ENCODE measurements at regions not wholly inside any gene's neighbourhood (a gene's known extent, or its start where the extent isn't known, plus 50 kb on each side); places are given as distances from the start of the nearest gene placed in this dataset.

DNA sequence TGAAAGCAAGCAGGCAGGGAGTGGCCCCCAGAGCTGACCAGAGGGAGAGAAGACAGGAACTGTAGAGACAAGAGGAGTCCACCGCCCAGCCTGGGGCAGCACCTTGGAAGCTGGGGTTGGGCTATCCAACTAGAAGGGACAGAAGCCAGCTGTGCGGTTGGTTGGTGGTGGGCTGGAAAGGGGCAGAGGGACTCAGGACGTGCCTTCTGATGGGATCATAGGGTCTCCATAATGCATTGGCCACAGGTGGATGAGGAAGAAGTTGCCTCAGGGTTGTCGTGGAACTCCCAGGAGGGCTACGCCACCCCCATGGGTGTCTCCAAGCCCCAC is 114.0 kb upstream of the RET start:
- H3K4me2 ChIP-seq (ENCODE audit: insufficient read depth, low read length), result no peak overlapping the region
- DNase-seq (ENCODE audit: insufficient read length, low spot score, missing footprints), result peak; percentile 6
- no peaks in the 10 kb centered on the region for H3K36me3 ChIP-seq (ENCODE audit: insufficient read depth, low read length)
- TF ChIP-seq, protein P1, sequence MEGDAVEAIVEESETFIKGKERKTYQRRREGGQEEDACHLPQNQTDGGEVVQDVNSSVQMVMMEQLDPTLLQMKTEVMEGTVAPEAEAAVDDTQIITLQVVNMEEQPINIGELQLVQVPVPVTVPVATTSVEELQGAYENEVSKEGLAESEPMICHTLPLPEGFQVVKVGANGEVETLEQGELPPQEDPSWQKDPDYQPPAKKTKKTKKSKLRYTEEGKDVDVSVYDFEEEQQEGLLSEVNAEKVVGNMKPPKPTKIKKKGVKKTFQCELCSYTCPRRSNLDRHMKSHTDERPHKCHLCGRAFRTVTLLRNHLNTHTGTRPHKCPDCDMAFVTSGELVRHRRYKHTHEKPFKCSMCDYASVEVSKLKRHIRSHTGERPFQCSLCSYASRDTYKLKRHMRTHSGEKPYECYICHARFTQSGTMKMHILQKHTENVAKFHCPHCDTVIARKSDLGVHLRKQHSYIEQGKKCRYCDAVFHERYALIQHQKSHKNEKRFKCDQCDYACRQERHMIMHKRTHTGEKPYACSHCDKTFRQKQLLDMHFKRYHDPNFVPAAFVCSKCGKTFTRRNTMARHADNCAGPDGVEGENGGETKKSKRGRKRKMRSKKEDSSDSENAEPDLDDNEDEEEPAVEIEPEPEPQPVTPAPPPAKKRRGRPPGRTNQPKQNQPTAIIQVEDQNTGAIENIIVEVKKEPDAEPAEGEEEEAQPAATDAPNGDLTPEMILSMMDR (IDR thresholded peaks at IDR 0.05; ENCODE audit: extremely low read depth, low read depth, low read length), result no peak
- H3K27me3 ChIP-seq (ENCODE audit: insufficient read depth, low read length), result no peaks in the 10 kb centered on the region
- no peak overlapping the region for H3K4me3 ChIP-seq (ENCODE audit: insufficient read depth, low read length)
- H4K20me1 ChIP-seq (ENCODE audit: insufficient read depth, low read length), result no peaks in the 10 kb centered on the region
- H3K9me3 ChIP-seq (ENCODE audit: low read depth, low read length), result no peaks in the 10 kb centered on the region
- no peak overlapping the region for H2AFZ ChIP-seq (ENCODE audit: low read length)
- H3K79me2 ChIP-seq (ENCODE audit: insufficient read depth, low read length), result no peaks in the 10 kb centered on the region
- H3K27ac ChIP-seq (ENCODE audit: low read depth, low read length), result no peak overlapping the region
- H3K4me1 ChIP-seq (ENCODE audit: insufficient read depth, low read length), result no peaks in the 10 kb centered on the region

DNA sequence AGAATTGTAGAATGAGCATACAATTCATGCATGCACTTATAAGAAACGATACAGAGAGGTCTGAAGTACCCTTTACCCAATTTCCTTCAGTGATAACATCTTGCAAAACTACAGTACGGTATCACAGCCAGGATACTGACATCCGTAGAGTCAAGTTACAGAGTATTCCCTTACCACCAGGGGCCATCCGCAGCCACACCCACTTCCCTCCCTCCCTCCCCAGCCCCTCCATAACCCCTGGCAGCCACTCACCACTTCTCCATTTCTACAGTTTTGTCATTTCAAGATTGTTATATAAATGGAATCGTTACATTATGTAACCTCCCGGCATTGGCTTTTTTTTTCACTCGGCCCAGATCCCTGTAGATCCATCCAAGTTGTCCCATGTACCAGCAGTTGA is 113.6 kb upstream of the RET start:
- no peaks in the 10 kb centered on the region for H3K79me2 ChIP-seq (ENCODE audit: insufficient read depth, low read length)
- H4K20me1 ChIP-seq (ENCODE audit: insufficient read depth, low read length), result no peaks in the 10 kb centered on the region
- no peak overlapping the region for H3K4me3 ChIP-seq (ENCODE audit: insufficient read depth, low read length)
- H3K27ac ChIP-seq (ENCODE audit: low read depth, low read length), result no peak overlapping the region
- no peak overlapping the region for H2AFZ ChIP-seq (ENCODE audit: low read length)
- no peaks in the 10 kb centered on the region for H3K4me1 ChIP-seq (ENCODE audit: insufficient read depth, low read length)
- no peaks in the 10 kb centered on the region for H3K27me3 ChIP-seq (ENCODE audit: insufficient read depth, low read length)
- DNase-seq (ENCODE audit: insufficient read length, low spot score, missing footprints), result peak; percentile 9
- H3K4me2 ChIP-seq (ENCODE audit: insufficient read depth, low read length), result no peak overlapping the region
- H3K9me3 ChIP-seq (ENCODE audit: low read depth, low read length), result no peaks in the 10 kb centered on the region
- H3K36me3 ChIP-seq (ENCODE audit: insufficient read depth, low read length), result no peaks in the 10 kb centered on the region
- TF ChIP-seq, protein P1 (IDR thresholded peaks at IDR 0.05; ENCODE audit: extremely low read depth, low read depth, low read length), result no peak

DNA sequence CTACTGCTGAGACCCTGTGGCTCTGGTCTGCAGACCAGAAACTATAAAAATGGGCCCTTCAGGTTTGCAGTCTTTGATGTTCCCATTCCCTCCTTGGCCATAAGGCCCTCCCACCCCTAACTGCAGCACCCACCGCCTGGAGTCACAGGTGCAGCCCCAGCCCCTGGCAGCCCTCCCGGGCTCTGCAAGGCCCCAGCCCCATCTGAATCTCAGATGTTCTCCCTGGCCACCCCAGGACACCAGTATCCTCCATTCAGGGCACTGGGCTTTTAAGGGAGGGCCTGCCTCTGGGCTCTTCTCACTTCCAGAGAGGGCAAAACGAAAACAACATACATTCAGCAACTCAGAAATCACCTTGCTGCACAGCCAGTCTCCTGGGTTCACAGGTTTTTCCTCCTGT is 107.7 kb upstream of the RET start:
- Histone ChIP-seq H4K20me1 (ENCODE audit: insufficient read depth, low read length) (no peaks in the 10 kb centered on the region), H3K27ac (ENCODE audit: low read depth, low read length) (no peak overlapping the region), H3K27me3 (ENCODE audit: insufficient read depth, low read length) (no peaks in the 10 kb centered on the region), H3K4me3 (ENCODE audit: insufficient read depth, low read length) (no peak overlapping the region), H2AFZ (ENCODE audit: low read length) (no peak overlapping the region), H3K4me2 (ENCODE audit: insufficient read depth, low read length) (no peak overlapping the region), H3K79me2 (ENCODE audit: insufficient read depth, low read length) (no peaks in the 10 kb centered on the region), H3K36me3 (ENCODE audit: insufficient read depth, low read length) (no peaks in the 10 kb centered on the region), H3K9me3 (ENCODE audit: low read depth, low read length) (no peaks in the 10 kb centered on the region), H3K4me1 (ENCODE audit: insufficient read depth, low read length) (no peaks in the 10 kb centered on the region)
- peak; percentile 42 for DNase-seq (ENCODE audit: insufficient read length, low spot score, missing footprints)
- TF ChIP-seq, protein P1 (IDR thresholded peaks at IDR 0.05; ENCODE audit: extremely low read depth, low read depth, low read length), result no peak

DNA sequence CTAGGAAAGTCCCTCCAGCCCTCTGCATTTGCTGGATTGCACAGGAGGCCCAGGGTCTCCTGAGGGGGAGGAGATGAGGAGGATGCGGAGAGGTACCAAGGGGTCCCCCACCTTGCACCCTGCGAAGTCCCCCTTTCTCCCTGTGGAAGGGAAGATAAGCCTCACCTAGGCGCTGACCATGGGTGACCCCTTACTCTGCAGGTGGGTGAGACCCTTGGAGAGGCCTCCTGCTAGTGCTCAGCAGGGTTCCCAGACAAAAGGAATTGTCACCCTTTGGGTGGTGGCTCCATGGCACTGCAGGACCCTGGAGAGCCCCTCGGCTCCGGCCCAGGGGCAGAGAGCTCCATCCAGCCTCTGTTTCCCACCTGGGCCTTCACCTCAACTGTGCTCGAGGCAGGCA is 107.0 kb upstream of the RET start:
- DNase-seq (ENCODE audit: insufficient read length, low spot score, missing footprints), result peak; percentile 36
- no peaks in the 10 kb centered on the region for H3K4me1 ChIP-seq (ENCODE audit: insufficient read depth, low read length)
- no peaks in the 10 kb centered on the region for H3K36me3 ChIP-seq (ENCODE audit: insufficient read depth, low read length)
- no peaks in the 10 kb centered on the region for H4K20me1 ChIP-seq (ENCODE audit: insufficient read depth, low read length)
- H3K4me3 ChIP-seq (ENCODE audit: insufficient read depth, low read length), result no peak overlapping the region
- H3K4me2 ChIP-seq (ENCODE audit: insufficient read depth, low read length), result no peak overlapping the region
- no peak overlapping the region for H2AFZ ChIP-seq (ENCODE audit: low read length)
- H3K27me3 ChIP-seq (ENCODE audit: insufficient read depth, low read length), result no peaks in the 10 kb centered on the region
- no peaks in the 10 kb centered on the region for H3K9me3 ChIP-seq (ENCODE audit: low read depth, low read length)
- no peak overlapping the region for H3K27ac ChIP-seq (ENCODE audit: low read depth, low read length)
- no peaks in the 10 kb centered on the region for H3K79me2 ChIP-seq (ENCODE audit: insufficient read depth, low read length)
- TF ChIP-seq, protein P1 (IDR thresholded peaks at IDR 0.05; ENCODE audit: extremely low read depth, low read depth, low read length), result no peak
